NCI-H2029 (cell line): ENCODE measurements at regions not wholly inside any gene's neighbourhood (a gene's known extent, or its start where the extent isn't known, plus 50 kb on each side); places are given as distances from the start of the nearest gene placed in this dataset.
"Not testable (repeated sequence)": the region's sequence is repeated elsewhere in the genome, so short reads cannot be mapped to it uniquely, and the experiment has no call there.

ENCODE experiments used
- DNase-seq: peaks from one replicate; lab custom pipeline; 2025; lab: John Stamatoyannopoulos, UW

GRCh38 chr4:10388146-10388545 is 69.1 kb downstream of the ZNF518B start:
- DNase-seq: not testable (repeated sequence)

GRCh38 chr4:10385994-10386394 is 71.2 kb downstream of the ZNF518B start:
- DNase-seq: no peak

GRCh38 chr4:10384974-10385373 is 72.3 kb downstream of the ZNF518B start:
- DNase-seq: no peak

GRCh38 chr4:10383417-10383816 is 73.8 kb downstream of the ZNF518B start:
- no peak for DNase-seq

- DNase-seq: not testable (repeated sequence)
Measured at GRCh38 chr4:10382171-10382570, 75.1 kb downstream of the ZNF518B start.

- DNase-seq: no peak
Measured at GRCh38 chr4:10381146-10381545, 76.1 kb downstream of the ZNF518B start.

GRCh38 chr4:10380735-10381134 is 76.5 kb downstream of the ZNF518B start:
- no peak for DNase-seq

- no peak for DNase-seq
Measured at GRCh38 chr4:10371869-10372471, 85.3 kb downstream of the ZNF518B start.

GRCh38 chr4:10371121-10371520 is 86.1 kb downstream of the ZNF518B start:
- DNase-seq: no peak

- DNase-seq: no peak
Measured at GRCh38 chr4:10369517-10369916, 87.7 kb downstream of the ZNF518B start.

GRCh38 chr4:10366628-10367027 is 90.6 kb downstream of the ZNF518B start:
- no peak for DNase-seq

- no peak for DNase-seq
Measured at GRCh38 chr4:10364194-10364593, 93.0 kb downstream of the ZNF518B start.

- DNase-seq: peak; percentile 86
Measured at GRCh38 chr4:10354746-10355145, 102.5 kb downstream of the ZNF518B start.

- peak; percentile 8 for DNase-seq
Measured at GRCh38 chr4:10354225-10354624, 103.0 kb downstream of the ZNF518B start.

- DNase-seq: no peak
Measured at GRCh38 chr4:10353110-10353509, 104.1 kb downstream of the ZNF518B start.

GRCh38 chr4:10348241-10348640 is 109.0 kb downstream of the ZNF518B start:
- no peak for DNase-seq

GRCh38 chr4:10347815-10348214 is 109.4 kb downstream of the ZNF518B start:
- no peak for DNase-seq

GRCh38 chr4:10347281-10347795 is 109.9 kb downstream of the ZNF518B start:
- no peak for DNase-seq

- DNase-seq: no peak
Measured at GRCh38 chr4:10346023-10346422, 111.2 kb downstream of the ZNF518B start.

GRCh38 chr4:10345381-10345784 is 111.8 kb downstream of the ZNF518B start:
- no peak for DNase-seq

GRCh38 chr4:10344824-10345223 is 112.4 kb downstream of the ZNF518B start:
- no peak for DNase-seq

- no peak for DNase-seq
Measured at GRCh38 chr4:10343656-10344055, 113.6 kb downstream of the ZNF518B start.

GRCh38 chr4:10342866-10343265 is 114.4 kb downstream of the ZNF518B start:
- DNase-seq: no peak

GRCh38 chr4:10336471-10336870 is 120.8 kb downstream of the ZNF518B start:
- DNase-seq: no peak
